ENCODE measurements at regions not wholly inside any gene's neighbourhood (a gene's known extent, or its start where the extent isn't known, plus 50 kb on each side); places are given as distances from the start of the nearest gene placed in this dataset.

GRCh38 chr1:14396100-14396499 is 202.4 kb upstream of the KAZN start:
- DNase-seq (ENCODE audit: low read depth) (no peak), FAIRE-seq (no peak)
- TF ChIP-seq CTCF (IDR thresholded peaks at IDR 0.05; ENCODE audit: insufficient read depth, low read length, severe bottlenecking): no peak
- H3K4me3 ChIP-seq (ENCODE audit: low read depth, low read length): no peak overlapping the region
- no peaks in the 10 kb centered on the region for H3K36me3 ChIP-seq (ENCODE audit: control insufficient read depth, insufficient read depth, low read length)
- H3K27me3 ChIP-seq (ENCODE audit: control insufficient read depth, insufficient read depth, low read length): no peaks in the 10 kb centered on the region

- FAIRE-seq: no peak
- H3K4me3 ChIP-seq (ENCODE audit: low read depth, low read length): no peak overlapping the region
- H3K27me3 ChIP-seq (ENCODE audit: control insufficient read depth, insufficient read depth, low read length): no peaks in the 10 kb centered on the region
- no peaks in the 10 kb centered on the region for H3K36me3 ChIP-seq (ENCODE audit: control insufficient read depth, insufficient read depth, low read length)
- DNase-seq (ENCODE audit: low read depth): no peak
- no peak for TF ChIP-seq CTCF (IDR thresholded peaks at IDR 0.05; ENCODE audit: insufficient read depth, low read length, severe bottlenecking)
Observed at GRCh38 chr1:14403961-14404645, 194.4 kb upstream of the KAZN start.

- Histone ChIP-seq H3K27me3 (ENCODE audit: control insufficient read depth, insufficient read depth, low read length) (no peaks in the 10 kb centered on the region), H3K36me3 (ENCODE audit: control insufficient read depth, insufficient read depth, low read length) (no peaks in the 10 kb centered on the region), H3K4me3 (ENCODE audit: low read depth, low read length) (no peak overlapping the region)
- TF ChIP-seq CTCF (IDR thresholded peaks at IDR 0.05; ENCODE audit: insufficient read depth, low read length, severe bottlenecking): no peak
- FAIRE-seq (no peak), DNase-seq (ENCODE audit: low read depth) (no peak)
Observed at GRCh38 chr1:14404862-14405301, 193.6 kb upstream of the KAZN start.

GRCh38 chr1:14412235-14412634 is 186.2 kb upstream of the KAZN start:
- DNase-seq (ENCODE audit: low read depth) (no peak), FAIRE-seq (no peak)
- H3K4me3 ChIP-seq (ENCODE audit: low read depth, low read length): no peak overlapping the region
- no peak for TF ChIP-seq CTCF (IDR thresholded peaks at IDR 0.05; ENCODE audit: insufficient read depth, low read length, severe bottlenecking)
- H3K36me3 ChIP-seq (ENCODE audit: control insufficient read depth, insufficient read depth, low read length): no peaks in the 10 kb centered on the region
- no peaks in the 10 kb centered on the region for H3K27me3 ChIP-seq (ENCODE audit: control insufficient read depth, insufficient read depth, low read length)

GRCh38 chr1:14413819-14414490 is 184.5 kb upstream of the KAZN start:
- no peak for TF ChIP-seq CTCF (IDR thresholded peaks at IDR 0.05; ENCODE audit: insufficient read depth, low read length, severe bottlenecking)
- no peaks in the 10 kb centered on the region for H3K36me3 ChIP-seq (ENCODE audit: control insufficient read depth, insufficient read depth, low read length)
- H3K27me3 ChIP-seq (ENCODE audit: control insufficient read depth, insufficient read depth, low read length): no peaks in the 10 kb centered on the region
- H3K4me3 ChIP-seq (ENCODE audit: low read depth, low read length): no peak overlapping the region
- FAIRE-seq (no peak), DNase-seq (ENCODE audit: low read depth) (no peak)

Measured in bronchial epithelial cell (primary cell).